Osteocyte (in vitro differentiated cells): ENCODE measurements at regions not wholly inside any gene's neighbourhood (a gene's known extent, or its start where the extent isn't known, plus 50 kb on each side); places are given as distances from the start of the nearest gene placed in this dataset.

ENCODE experiments used
- DNase-seq: peaks from one replicate; pipeline ENCODE4 v3.0.0; 2021; ENCODE audit warnings: mixed read lengths; ENCODE audit not compliant: unreplicated experiment; ENCODE audit errors: extremely low spot score
- H3K27ac Mint-ChIP-seq: one replicate; pipeline ENCODE4 v1.8.0; 2021; ENCODE audit warnings: mild to moderate bottlenecking, mixed read lengths; ENCODE audit not compliant: unreplicated experiment
- H3K27me3 Mint-ChIP-seq: one replicate; pipeline ENCODE4 v1.8.0; 2021; ENCODE audit warnings: mixed read lengths; ENCODE audit not compliant: unreplicated experiment
- H3K36me3 Mint-ChIP-seq: one replicate; pipeline ENCODE4 v1.8.0; 2021; ENCODE audit warnings: mixed read lengths; ENCODE audit not compliant: unreplicated experiment
- H3K4me1 Mint-ChIP-seq: one replicate; pipeline ENCODE4 v1.8.0; 2021; ENCODE audit warnings: mixed read lengths; ENCODE audit not compliant: unreplicated experiment
- H3K4me3 Mint-ChIP-seq: one replicate; pipeline ENCODE4 v1.8.0; 2021; ENCODE audit warnings: mild to moderate bottlenecking, moderate library complexity, mixed read lengths; ENCODE audit not compliant: unreplicated experiment
- H3K9me3 Mint-ChIP-seq: one replicate; pipeline ENCODE4 v1.8.0; 2021; ENCODE audit warnings: mixed read lengths; ENCODE audit not compliant: unreplicated experiment
- CTCF ChIP-seq: fragments of 200-600 bp; sonication (generic); IDR thresholded peaks from 2 replicates; pipeline ENCODE4 v1.5.0; 2021; ENCODE audit warnings: antibody characterized with exemption, mild to moderate bottlenecking, moderate library complexity

GRCh38 chr4:187268940-187269339 lies 545.3 kb upstream of the FAT1 start:
- no peak for TF ChIP-seq CTCF
- no peak overlapping the region for H3K27ac Mint-ChIP-seq
- H3K4me3 Mint-ChIP-seq: no peak overlapping the region
- no peak for DNase-seq
- H3K27me3 Mint-ChIP-seq: no peaks in the 10 kb centered on the region
- H3K36me3 Mint-ChIP-seq: no peaks in the 10 kb centered on the region
- peaks cover under 1% of the 10 kb centered on the region for H3K4me1 Mint-ChIP-seq
- H3K9me3 Mint-ChIP-seq: peaks cover 5% of the 10 kb centered on the region

- no peak for DNase-seq
- peaks cover 5% of the 10 kb centered on the region for H3K9me3 Mint-ChIP-seq
- no peak overlapping the region for H3K27ac Mint-ChIP-seq
- no peaks in the 10 kb centered on the region for H3K27me3 Mint-ChIP-seq
- TF ChIP-seq CTCF: no peak
- H3K4me1 Mint-ChIP-seq: no peaks in the 10 kb centered on the region
- H3K36me3 Mint-ChIP-seq: no peaks in the 10 kb centered on the region
- H3K4me3 Mint-ChIP-seq: no peak overlapping the region
Observed at GRCh38 chr4:187270154-187270553, 546.5 kb upstream of the FAT1 start.

GRCh38 chr4:187271848-187272247 lies 548.2 kb upstream of the FAT1 start:
- no peak overlapping the region for H3K27ac Mint-ChIP-seq
- H3K27me3 Mint-ChIP-seq: no peaks in the 10 kb centered on the region
- peaks cover 3% of the 10 kb centered on the region for H3K4me1 Mint-ChIP-seq
- no peak for TF ChIP-seq CTCF
- DNase-seq: no peak
- H3K4me3 Mint-ChIP-seq: no peak overlapping the region
- no peaks in the 10 kb centered on the region for H3K36me3 Mint-ChIP-seq
- peaks cover 5% of the 10 kb centered on the region for H3K9me3 Mint-ChIP-seq

DNA sequence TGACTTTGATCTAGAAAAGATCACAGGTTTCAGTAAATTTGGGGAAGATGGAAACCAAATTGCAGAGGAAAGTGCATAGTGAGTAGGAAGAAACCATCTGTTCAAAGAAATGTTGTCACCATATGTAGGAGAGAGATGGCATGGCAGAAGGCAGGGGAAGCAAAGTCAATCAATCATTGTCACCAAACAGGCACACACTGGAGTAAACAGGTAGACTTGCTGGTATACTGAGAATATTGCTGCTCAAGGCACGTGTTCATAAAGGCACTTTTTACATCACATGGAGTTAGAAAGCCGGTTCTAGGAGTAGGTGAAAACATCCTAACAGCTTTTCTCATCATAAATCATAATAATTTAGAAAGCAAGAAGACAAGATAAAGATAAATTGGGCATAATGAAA lies 550.5 kb upstream of the FAT1 start:
- Mint-ChIP-seq H3K4me3 (no peak overlapping the region), H3K36me3 (no peaks in the 10 kb centered on the region), H3K27ac (no peak overlapping the region), H3K27me3 (no peaks in the 10 kb centered on the region), H3K9me3 (peaks cover under 1% of the 10 kb centered on the region), H3K4me1 (peaks cover 8% of the 10 kb centered on the region)
- DNase-seq: no peak
- TF ChIP-seq CTCF: no peak

DNA sequence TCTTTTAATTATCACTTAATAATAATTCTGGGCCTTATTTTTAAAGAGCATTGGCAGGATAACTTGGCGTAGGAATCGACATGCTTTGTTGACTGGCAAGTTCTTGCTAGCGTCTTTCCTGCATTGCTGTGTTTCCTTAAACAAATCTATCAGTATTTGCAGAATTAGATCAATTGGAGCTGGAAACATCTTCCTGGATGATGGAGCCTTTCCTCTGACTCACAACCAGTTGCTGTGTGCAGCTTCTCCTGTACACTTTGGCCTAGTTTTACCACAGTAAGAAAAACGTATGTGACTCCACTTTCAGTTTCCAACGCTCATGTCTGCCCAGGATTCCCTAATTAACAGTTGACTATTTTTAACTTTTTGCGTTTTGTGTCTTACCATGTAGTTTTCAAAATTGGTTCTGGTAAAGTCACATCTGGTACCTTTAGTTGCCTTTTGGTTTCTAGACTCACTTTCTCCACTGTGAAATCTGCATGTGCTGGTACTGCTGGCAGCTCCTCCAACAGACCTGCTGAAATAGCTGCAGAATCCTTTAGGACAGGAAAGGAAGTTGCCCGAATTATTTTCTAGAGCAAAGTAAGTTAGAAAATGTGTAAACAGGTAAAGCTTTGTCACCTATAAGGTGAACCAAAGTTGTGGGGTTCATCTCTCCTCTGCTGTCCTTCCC lies 553.2 kb upstream of the FAT1 start:
- no peak for TF ChIP-seq CTCF
- H3K27me3 Mint-ChIP-seq: no peaks in the 10 kb centered on the region
- H3K9me3 Mint-ChIP-seq: peaks cover 4% of the 10 kb centered on the region
- no peak overlapping the region for H3K27ac Mint-ChIP-seq
- H3K36me3 Mint-ChIP-seq: peaks cover 1% of the 10 kb centered on the region
- DNase-seq: no peak
- peaks cover 13% of the 10 kb centered on the region for H3K4me1 Mint-ChIP-seq
- H3K4me3 Mint-ChIP-seq: no peak overlapping the region
